Neural progenitor cell (in vitro differentiated cells): ENCODE measurements at regions not wholly inside any gene's neighbourhood (a gene's known extent, or its start where the extent isn't known, plus 50 kb on each side); places are given as distances from the start of the nearest gene placed in this dataset.

Experiments used
- CTCF ChIP-seq: fragments of 200-600 bp; sonication (generic); IDR thresholded peaks from 2 replicates; pipeline ENCODE4 v1.5.1; 2017; ENCODE audit warnings: antibody characterized with exemption, mild to moderate bottlenecking
- EZH2 ChIP-seq: fragments of 200-600 bp; sonication (generic); IDR thresholded peaks from 2 replicates; pipeline ENCODE4 v1.6.1; 2017; ENCODE audit warnings: antibody characterized with exemption, mild to moderate bottlenecking, moderate library complexity
- EZH2phosphoT487 ChIP-seq: fragments of 200-600 bp; sonication (generic); IDR thresholded peaks from 2 replicates; pipeline ENCODE4 v1.6.1; 2017; ENCODE audit warnings: antibody characterized with exemption

- TF ChIP-seq CTCF (no peak), EZH2phosphoT487 (no peak), EZH2 (no peak)
Observed at GRCh38 chr5:18888821-18889220, 1099.2 kb downstream of the CDH18 start.
